MM.1S (cell line): ENCODE measurements at regions not wholly inside any gene's neighbourhood (a gene's known extent, or its start where the extent isn't known, plus 50 kb on each side); places are given as distances from the start of the nearest gene placed in this dataset.
"Not testable (repeated sequence)": the region's sequence is repeated elsewhere in the genome, so short reads cannot be mapped to it uniquely, and the experiment has no call there.

ENCODE experiments used
- DNase-seq: peaks from one replicate; pipeline ENCODE4 v3.0.0-alpha.2; 2015
- H2AFZ ChIP-seq: fragments of 300-600 bp; sonication (generic); 2 replicates; pipeline ENCODE4 v1.6.0; 2016; ENCODE audit warnings: antibody characterized with exemption, low read length
- H3F3A ChIP-seq: fragments of 300-600 bp; sonication (generic); 2 replicates; pipeline ENCODE4 v1.6.1; 2016; ENCODE audit warnings: mild to moderate bottlenecking, antibody characterized with exemption, low read length, moderate library complexity, mixed read lengths; ENCODE audit not compliant: insufficient read depth
- H3K27ac ChIP-seq: fragments of 300-600 bp; sonication (generic); 2 replicates; pipeline ENCODE4 v1.5.1; 2016; ENCODE audit warnings: mild to moderate bottlenecking, low read length
- H3K27me3 ChIP-seq: fragments of 300-600 bp; sonication (generic); replicated peaks from 2 replicates; pipeline ENCODE4 v1.6.0; 2016; ENCODE audit warnings: low read length; ENCODE audit not compliant: insufficient read depth
- H3K36me3 ChIP-seq: fragments of 300-600 bp; sonication (generic); replicated peaks from 2 replicates; pipeline ENCODE4 v1.6.1; 2016; ENCODE audit warnings: mild to moderate bottlenecking, low read length, mixed read lengths; ENCODE audit not compliant: insufficient read depth
- H3K4me1 ChIP-seq: fragments of 300-600 bp; sonication (generic); 2 replicates; pipeline ENCODE4 v1.6.1; 2016; ENCODE audit warnings: low read length, mixed read lengths
- H3K4me2 ChIP-seq: fragments of 300-600 bp; sonication (generic); 2 replicates; pipeline ENCODE4 v1.6.0; 2016; ENCODE audit warnings: low read depth, low read length
- H3K4me3 ChIP-seq: fragments of 300-600 bp; sonication (generic); 2 replicates; pipeline ENCODE4 v1.5.1; 2016; ENCODE audit warnings: low read length, mixed read lengths
- H3K79me2 ChIP-seq: fragments of 300-600 bp; sonication (generic); 2 replicates; pipeline ENCODE4 v1.6.1; 2016; ENCODE audit warnings: mixed run types, low read length, mixed read lengths
- H3K9ac ChIP-seq: fragments of 300-600 bp; sonication (generic); 2 replicates; pipeline ENCODE4 v1.6.1; 2016; ENCODE audit warnings: low read length, mixed read lengths
- H3K9me2 ChIP-seq: fragments of 300-600 bp; sonication (generic); replicated peaks from 2 replicates; pipeline ENCODE4 v1.6.1; 2016; ENCODE audit warnings: mild to moderate bottlenecking, low read length, mixed read lengths; ENCODE audit not compliant: insufficient read depth
- H3K9me3 ChIP-seq: fragments of 300-600 bp; sonication (generic); replicated peaks from 2 replicates; pipeline ENCODE4 v1.6.1; 2016; ENCODE audit warnings: mild to moderate bottlenecking, low read length, mixed read lengths; ENCODE audit not compliant: insufficient read depth
- H4K20me1 ChIP-seq: fragments of 300-600 bp; sonication (generic); 2 replicates; pipeline ENCODE4 v1.6.1; 2016; ENCODE audit warnings: mild to moderate bottlenecking, low read length, moderate library complexity, mixed read lengths; ENCODE audit not compliant: insufficient read depth
- CTCF ChIP-seq: fragments of 300-600 bp; sonication (generic); IDR thresholded peaks from 2 replicates; pipeline ENCODE4 v1.5.1; 2016; ENCODE audit warnings: antibody characterized with exemption, low read length, mixed read lengths
- EZH2 ChIP-seq: fragments of 300-600 bp; sonication (generic); optimal IDR thresholded peaks from 2 replicates; pipeline ENCODE3; 2017; ENCODE audit warnings: low read depth, mild to moderate bottlenecking, antibody characterized with exemption, low read length, mixed read lengths
- EZH2phosphoT487 ChIP-seq: fragments of 300-600 bp; sonication (generic); IDR thresholded peaks from 2 replicates; pipeline ENCODE4 v1.6.1; 2018; ENCODE audit warnings: antibody characterized with exemption, low read length

- Histone ChIP-seq H3K79me2 (no peaks in the 10 kb centered on the region), H3K27me3 (no peaks in the 10 kb centered on the region), H3K4me3 (no peak overlapping the region), H3K9me2 (no peaks in the 10 kb centered on the region), H3K4me1 (no peaks in the 10 kb centered on the region), H3K27ac (no peak overlapping the region), H3K36me3 (no peaks in the 10 kb centered on the region), H3K9me3 (no peaks in the 10 kb centered on the region), H3K9ac (no peak overlapping the region), H4K20me1 (no peaks in the 10 kb centered on the region), H3F3A (no peaks in the 10 kb centered on the region), H2AFZ (no peak overlapping the region), H3K4me2 (no peak overlapping the region)
- TF ChIP-seq CTCF (no peak), EZH2phosphoT487 (no peak), EZH2 (no peak)
- no peak for DNase-seq
Measured at GRCh38 chr11:44437122-44437521, 127.2 kb upstream of the ALX4 start.

- not testable (repeated sequence) for H2AFZ ChIP-seq, H3K36me3 ChIP-seq, H3K9ac ChIP-seq, H3F3A ChIP-seq, H3K9me2 ChIP-seq, DNase-seq, H3K4me2 ChIP-seq, H4K20me1 ChIP-seq, H3K9me3 ChIP-seq, H3K79me2 ChIP-seq, H3K4me3 ChIP-seq, H3K4me1 ChIP-seq, H3K27me3 ChIP-seq, H3K27ac ChIP-seq
Measured at GRCh38 chr11:44442893-44443673, 122.4 kb upstream of the CD82 start.

- no peak overlapping the region for H3K4me2 ChIP-seq
Measured at GRCh38 chr11:44443836-44444769, 121.4 kb upstream of the CD82 start.

More at GRCh38 chr11:44443836-44444769, 121.4 kb upstream of the CD82 start:
- Histone ChIP-seq H2AFZ (no peak overlapping the region), H3K4me1 (no peaks in the 10 kb centered on the region), H3K9me2 (no peaks in the 10 kb centered on the region), H3F3A (no peaks in the 10 kb centered on the region), H3K9me3 (no peaks in the 10 kb centered on the region), H3K4me3 (no peak overlapping the region), H3K27ac (no peak overlapping the region), H3K36me3 (no peaks in the 10 kb centered on the region), H3K9ac (no peak overlapping the region), H3K27me3 (no peaks in the 10 kb centered on the region), H4K20me1 (no peaks in the 10 kb centered on the region), H3K79me2 (no peaks in the 10 kb centered on the region)
- TF ChIP-seq CTCF (no peak), EZH2phosphoT487 (no peak), EZH2 (no peak)
- no peak for DNase-seq
